ENCODE measurements at regions not wholly inside any gene's neighbourhood (a gene's known extent, or its start where the extent isn't known, plus 50 kb on each side); places are given as distances from the start of the nearest gene placed in this dataset.

- TF ChIP-seq, protein P1, sequence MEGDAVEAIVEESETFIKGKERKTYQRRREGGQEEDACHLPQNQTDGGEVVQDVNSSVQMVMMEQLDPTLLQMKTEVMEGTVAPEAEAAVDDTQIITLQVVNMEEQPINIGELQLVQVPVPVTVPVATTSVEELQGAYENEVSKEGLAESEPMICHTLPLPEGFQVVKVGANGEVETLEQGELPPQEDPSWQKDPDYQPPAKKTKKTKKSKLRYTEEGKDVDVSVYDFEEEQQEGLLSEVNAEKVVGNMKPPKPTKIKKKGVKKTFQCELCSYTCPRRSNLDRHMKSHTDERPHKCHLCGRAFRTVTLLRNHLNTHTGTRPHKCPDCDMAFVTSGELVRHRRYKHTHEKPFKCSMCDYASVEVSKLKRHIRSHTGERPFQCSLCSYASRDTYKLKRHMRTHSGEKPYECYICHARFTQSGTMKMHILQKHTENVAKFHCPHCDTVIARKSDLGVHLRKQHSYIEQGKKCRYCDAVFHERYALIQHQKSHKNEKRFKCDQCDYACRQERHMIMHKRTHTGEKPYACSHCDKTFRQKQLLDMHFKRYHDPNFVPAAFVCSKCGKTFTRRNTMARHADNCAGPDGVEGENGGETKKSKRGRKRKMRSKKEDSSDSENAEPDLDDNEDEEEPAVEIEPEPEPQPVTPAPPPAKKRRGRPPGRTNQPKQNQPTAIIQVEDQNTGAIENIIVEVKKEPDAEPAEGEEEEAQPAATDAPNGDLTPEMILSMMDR (IDR thresholded peaks at IDR 0.05), result no peak
- H3K4me3 ChIP-seq, result no peak overlapping the region
- no peaks in the 10 kb centered on the region for H3K27me3 ChIP-seq
- intact Hi-C loops (cut with DNase I; ENCODE audit: low total_unique reads), result no loop called here
- DNase-seq, result no peak
- H3K4me1 ChIP-seq, result peaks cover 0 to 18% (median 2%) of the 10 kb centered on the region in 4 donors
- no peak overlapping the region for H3K27ac ChIP-seq
- no peaks in the 10 kb centered on the region for H3K36me3 ChIP-seq
- H3K9me3 ChIP-seq, result no peaks in the 10 kb centered on the region
Observed at GRCh38 chr1:193763266-193763665, 576.9 kb upstream of the B3GALT2 start.

DNA sequence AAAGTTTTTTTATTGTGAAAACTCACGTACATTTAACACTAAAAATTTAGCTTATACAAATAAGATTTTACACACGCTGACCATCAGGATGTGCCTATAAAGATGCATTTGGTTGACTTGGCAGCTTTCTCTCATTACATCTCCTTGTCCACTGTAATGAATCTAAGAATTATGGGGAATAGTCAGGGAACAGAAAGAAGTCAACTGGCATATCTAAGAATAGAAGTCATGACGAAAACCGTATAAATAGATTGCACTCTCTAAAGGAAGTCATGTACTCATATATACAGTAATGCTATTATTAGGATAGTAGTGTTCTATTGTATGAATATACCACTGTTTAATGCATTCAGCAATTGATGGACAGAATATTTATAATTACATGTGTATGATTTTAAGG is 575.8 kb upstream of the B3GALT2 start:
- H3K9me3 ChIP-seq, result no peaks in the 10 kb centered on the region
- TF ChIP-seq, protein P1 (IDR thresholded peaks at IDR 0.05), result no peak
- peaks cover 0 to 18% (median 2%) of the 10 kb centered on the region in 4 donors for H3K4me1 ChIP-seq
- no peaks in the 10 kb centered on the region for H3K27me3 ChIP-seq
- no peak overlapping the region for H3K4me3 ChIP-seq
- H3K36me3 ChIP-seq, result no peaks in the 10 kb centered on the region
- H3K27ac ChIP-seq, result no peak overlapping the region
- DNase-seq, result no peak
- intact Hi-C loops (cut with DNase I; ENCODE audit: low total_unique reads), result no loop called here

DNA sequence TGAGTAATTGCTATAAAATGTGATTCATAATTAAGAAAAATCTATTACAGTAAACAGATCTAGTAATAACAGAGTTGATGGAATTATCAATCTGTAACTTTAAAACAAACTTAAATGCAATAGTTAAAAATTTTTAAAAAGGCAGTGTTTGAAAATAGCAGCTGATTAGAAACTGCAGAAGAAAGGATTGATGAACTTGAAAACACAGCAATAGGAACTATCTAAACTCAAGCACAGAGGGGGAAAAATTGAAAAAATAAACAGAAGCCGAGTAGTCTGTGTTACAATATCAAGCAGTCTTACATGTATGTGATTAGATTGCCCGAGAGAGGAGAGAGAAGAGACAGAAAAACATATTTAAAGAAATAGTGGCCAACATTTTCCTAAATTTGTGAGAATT is 569.0 kb upstream of the B3GALT2 start:
- intact Hi-C loops (cut with DNase I; ENCODE audit: low total_unique reads), result no loop called here
- DNase-seq, result no peak
- Histone ChIP-seq H3K4me1 (no peaks in the 10 kb centered on the region), H3K9me3 (peaks cover 0 to 4% (median 0%) of the 10 kb centered on the region in 3 donors), H3K4me3 (no peak overlapping the region), H3K27me3 (no peaks in the 10 kb centered on the region), H3K27ac (no peak overlapping the region), H3K36me3 (no peaks in the 10 kb centered on the region)
- TF ChIP-seq, protein P1 (IDR thresholded peaks at IDR 0.05), result no peak

DNA sequence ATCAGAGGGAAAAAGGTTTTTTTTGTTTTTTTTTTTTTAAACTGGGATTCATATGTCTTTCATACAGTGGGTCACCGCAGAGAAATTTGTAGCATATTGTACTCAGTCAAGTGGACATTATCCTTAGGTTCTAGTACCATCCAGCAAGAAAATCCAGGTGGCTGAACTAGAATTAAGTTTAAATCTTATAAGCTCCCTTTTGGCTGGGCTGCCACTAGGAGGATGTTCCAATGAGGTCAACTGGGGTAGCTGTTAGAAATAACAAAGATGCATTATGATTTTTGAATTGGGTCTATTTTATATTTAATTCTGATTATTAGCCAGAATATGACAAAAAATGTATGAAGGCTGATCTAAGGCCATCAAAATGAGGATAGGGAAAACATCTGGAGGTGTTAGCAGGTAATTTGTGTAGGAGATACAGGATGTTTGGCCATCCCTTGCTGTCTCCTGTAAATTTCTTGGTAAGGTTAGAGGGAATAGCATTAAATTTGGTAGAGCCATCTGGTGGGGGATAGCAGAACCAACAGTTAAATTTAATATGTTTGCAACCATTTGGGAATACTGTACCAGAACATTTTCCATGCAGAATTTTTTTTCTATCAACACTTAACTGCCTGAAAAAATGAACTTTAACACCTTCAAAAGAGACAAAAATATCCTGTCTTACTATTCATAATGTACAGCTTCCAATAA is 568.5 kb upstream of the B3GALT2 start:
- TF ChIP-seq, protein P1 (IDR thresholded peaks at IDR 0.05), result no peak

DNA sequence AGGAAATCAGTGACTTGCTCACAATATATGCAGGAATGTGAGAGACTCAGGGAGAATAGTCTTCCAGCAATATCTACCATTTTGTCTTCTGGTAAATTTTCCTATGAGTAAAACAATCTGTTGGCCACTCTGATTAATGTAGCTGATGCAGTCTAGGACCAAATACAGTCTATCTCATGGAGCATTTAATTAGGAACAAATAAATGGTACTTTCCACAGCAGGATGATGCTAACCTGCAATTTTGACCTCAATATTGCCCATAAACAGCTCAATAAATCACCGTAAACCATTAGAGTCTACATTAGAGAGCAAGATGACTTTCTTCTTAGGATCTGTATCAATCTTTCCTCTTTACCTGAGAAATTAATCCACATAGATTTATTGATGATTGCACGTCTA is 567.7 kb upstream of the B3GALT2 start:
- Histone ChIP-seq H3K27ac (no peak overlapping the region), H3K27me3 (no peaks in the 10 kb centered on the region), H3K9me3 (peaks cover 0 to 4% (median 0%) of the 10 kb centered on the region in 3 donors), H3K4me3 (no peak overlapping the region), H3K4me1 (no peaks in the 10 kb centered on the region), H3K36me3 (no peaks in the 10 kb centered on the region)
- TF ChIP-seq, protein P1 (IDR thresholded peaks at IDR 0.05), result no peak
- DNase-seq, result no peak
- intact Hi-C loops (cut with DNase I; ENCODE audit: low total_unique reads), result no loop called here

More for the DNA sequence above, 568.5 kb upstream of the B3GALT2 start:
- H3K27me3 ChIP-seq, result no peaks in the 10 kb centered on the region
- intact Hi-C loops (cut with DNase I; ENCODE audit: low total_unique reads), result no loop called here
- no peaks in the 10 kb centered on the region for H3K4me1 ChIP-seq
- no peaks in the 10 kb centered on the region for H3K36me3 ChIP-seq
- peaks cover 0 to 4% (median 0%) of the 10 kb centered on the region in 3 donors for H3K9me3 ChIP-seq
- H3K27ac ChIP-seq, result no peak overlapping the region
- no peak overlapping the region for H3K4me3 ChIP-seq
- no peak for DNase-seq

Data from tibial artery (tissue), 4 donors.